ENCODE measurements at regions not wholly inside any gene's neighbourhood (a gene's known extent, or its start where the extent isn't known, plus 50 kb on each side); places are given as distances from the start of the nearest gene placed in this dataset.

DNA sequence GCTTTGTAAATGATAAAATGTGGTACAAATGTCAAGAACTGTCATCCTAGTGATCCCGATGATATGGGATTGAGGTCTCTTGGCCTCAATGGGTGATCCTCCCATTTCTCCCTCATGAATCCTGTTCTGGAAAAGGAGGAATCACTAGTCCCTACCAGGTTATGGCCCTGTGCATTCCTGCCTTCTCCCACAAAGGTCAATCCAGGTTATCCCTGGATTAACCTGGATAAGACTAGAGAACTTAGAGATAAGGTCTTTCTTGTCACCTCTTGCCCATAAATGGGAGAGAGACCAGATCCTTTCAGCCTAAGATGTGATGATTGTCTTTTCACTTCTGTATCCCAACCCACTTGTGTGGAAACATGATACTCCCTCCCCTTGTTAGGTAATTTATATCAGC is 396.7 kb downstream of the BUD13 start:
- TF ChIP-seq ZNF8 (CRISPR knock-in tag; IDR thresholded peaks at IDR 0.05) (no peak), RARB (CRISPR knock-in tag; IDR thresholded peaks at IDR 0.05) (no peak), ZC3H10 (CRISPR knock-in tag; IDR thresholded peaks at IDR 0.05) (no peak)
- TF ChIP-seq, protein P1, sequence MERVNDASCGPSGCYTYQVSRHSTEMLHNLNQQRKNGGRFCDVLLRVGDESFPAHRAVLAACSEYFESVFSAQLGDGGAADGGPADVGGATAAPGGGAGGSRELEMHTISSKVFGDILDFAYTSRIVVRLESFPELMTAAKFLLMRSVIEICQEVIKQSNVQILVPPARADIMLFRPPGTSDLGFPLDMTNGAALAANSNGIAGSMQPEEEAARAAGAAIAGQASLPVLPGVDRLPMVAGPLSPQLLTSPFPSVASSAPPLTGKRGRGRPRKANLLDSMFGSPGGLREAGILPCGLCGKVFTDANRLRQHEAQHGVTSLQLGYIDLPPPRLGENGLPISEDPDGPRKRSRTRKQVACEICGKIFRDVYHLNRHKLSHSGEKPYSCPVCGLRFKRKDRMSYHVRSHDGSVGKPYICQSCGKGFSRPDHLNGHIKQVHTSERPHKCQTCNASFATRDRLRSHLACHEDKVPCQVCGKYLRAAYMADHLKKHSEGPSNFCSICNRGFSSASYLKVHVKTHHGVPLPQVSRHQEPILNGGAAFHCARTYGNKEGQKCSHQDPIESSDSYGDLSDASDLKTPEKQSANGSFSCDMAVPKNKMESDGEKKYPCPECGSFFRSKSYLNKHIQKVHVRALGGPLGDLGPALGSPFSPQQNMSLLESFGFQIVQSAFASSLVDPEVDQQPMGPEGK (CRISPR knock-in tag; IDR thresholded peaks at IDR 0.05; ENCODE audit: borderline replicate concordance): no peak
- ATAC-seq: no peak

DNA sequence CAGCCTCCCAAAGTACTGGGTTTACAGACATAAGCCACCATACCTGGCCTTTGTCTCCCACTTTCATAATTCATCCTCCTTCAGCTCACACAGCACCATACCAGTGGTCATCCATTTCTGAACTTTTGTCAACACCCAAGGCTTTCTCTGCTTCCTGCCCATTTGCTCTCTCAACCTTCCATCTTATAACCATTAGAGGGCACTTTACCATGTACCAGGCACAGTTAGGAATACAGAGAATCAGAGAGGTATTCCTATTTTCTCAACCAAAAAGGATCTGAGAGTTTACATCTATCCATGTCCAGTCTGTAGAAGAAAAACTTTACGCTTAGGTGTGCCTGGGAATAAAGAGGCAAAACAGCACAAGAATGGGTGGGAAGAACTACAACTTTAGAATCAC is 397.6 kb downstream of the BUD13 start:
- no peak for ATAC-seq

DNA sequence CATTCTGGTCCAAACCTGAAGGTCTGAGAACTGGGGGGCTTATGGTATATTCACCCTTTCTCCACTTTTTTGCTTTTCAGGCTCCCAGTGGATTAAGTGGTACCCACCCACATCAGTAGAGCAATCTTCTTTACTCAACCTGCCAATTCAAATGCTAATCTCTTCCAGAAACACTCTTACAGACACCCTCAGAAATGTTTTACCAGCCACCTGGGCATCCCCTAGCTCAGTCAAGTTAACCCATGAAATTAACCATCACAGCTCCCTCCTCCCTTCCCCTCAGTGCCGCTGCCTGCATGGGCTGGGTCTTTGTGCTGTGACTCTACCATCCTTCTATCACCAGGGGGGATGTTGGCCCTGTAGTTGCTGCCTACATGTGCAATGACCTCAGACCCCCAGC is 398.7 kb downstream of the BUD13 start:
- no peak for ATAC-seq
- TF ChIP-seq ZNF8 (CRISPR knock-in tag; IDR thresholded peaks at IDR 0.05): no peak
- TF ChIP-seq ZNF565 (CRISPR knock-in tag; conservative IDR thresholded peaks at IDR 0.05; ENCODE audit: low read depth): no peak
- no peak for TF ChIP-seq OSR1 (CRISPR knock-in tag; IDR thresholded peaks at IDR 0.05)
- no peak for TF ChIP-seq BACH2 (CRISPR knock-in tag; IDR thresholded peaks at IDR 0.05; ENCODE audit: borderline replicate concordance)
- no peak for TF ChIP-seq PPARA (CRISPR knock-in tag; IDR thresholded peaks at IDR 0.05; ENCODE audit: borderline replicate concordance)
- no peak for TF ChIP-seq ESRRG (CRISPR knock-in tag; IDR thresholded peaks at IDR 0.05)
- no peak for TF ChIP-seq CSDC2 (CRISPR knock-in tag; IDR thresholded peaks at IDR 0.05)
- TF ChIP-seq ZFP30 (CRISPR knock-in tag; IDR thresholded peaks at IDR 0.05): no peak
- TF ChIP-seq ZC3H10 (CRISPR knock-in tag; IDR thresholded peaks at IDR 0.05): no peak
- no peak for TF ChIP-seq GLIS3 (CRISPR knock-in tag; IDR thresholded peaks at IDR 0.05)
- TF ChIP-seq ZFP3 (CRISPR knock-in tag; IDR thresholded peaks at IDR 0.05): no peak
- no peak for TF ChIP-seq ISL1 (CRISPR knock-in tag; IDR thresholded peaks at IDR 0.05)

More for the DNA sequence above, 397.6 kb downstream of the BUD13 start:
- TF ChIP-seq ZFP30 (CRISPR knock-in tag; IDR thresholded peaks at IDR 0.05): no peak
- no peak for TF ChIP-seq ZNF565 (CRISPR knock-in tag; conservative IDR thresholded peaks at IDR 0.05; ENCODE audit: low read depth)

DNA sequence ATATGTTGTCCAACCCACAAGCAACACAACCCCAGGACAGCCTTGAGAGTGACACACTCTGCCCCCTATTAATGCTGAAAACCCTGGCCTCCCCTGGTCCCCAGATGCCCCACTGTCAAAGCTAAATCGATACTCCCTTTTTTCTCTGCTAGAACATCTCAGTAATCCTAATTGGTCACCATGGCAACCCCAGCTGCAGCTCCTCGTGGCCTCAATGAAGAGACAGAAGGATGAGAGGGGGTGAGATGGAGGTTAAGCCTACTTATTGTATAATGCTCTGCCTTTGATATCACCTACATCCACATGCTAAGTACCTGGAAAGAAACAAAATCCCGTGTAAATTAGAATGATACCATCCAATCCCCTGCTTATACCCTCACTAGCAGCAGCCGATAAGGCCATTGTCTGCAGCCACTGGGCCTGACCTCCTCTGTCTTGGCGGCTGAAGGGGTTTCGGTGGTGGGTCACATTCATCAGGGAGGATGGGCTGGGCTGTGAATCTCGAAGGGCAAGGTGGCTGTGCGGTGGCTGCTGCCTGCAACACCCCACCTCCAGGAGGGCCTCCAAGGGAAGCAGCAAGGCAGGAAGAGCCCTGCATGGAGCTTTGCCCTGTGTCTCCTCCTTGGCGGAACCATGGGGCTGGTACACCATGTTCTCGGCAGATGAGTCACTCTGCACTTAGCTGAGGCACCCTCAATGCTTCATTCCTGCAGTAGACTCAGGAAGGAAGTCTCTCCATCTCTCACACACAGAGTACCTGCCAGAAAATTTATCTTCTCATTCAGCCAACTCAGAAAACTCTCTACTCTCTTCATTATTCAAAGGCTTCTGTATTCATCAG is 399.5 kb downstream of the BUD13 start:
- no peak for TF ChIP-seq ZC3H10 (CRISPR knock-in tag; IDR thresholded peaks at IDR 0.05)
- TF ChIP-seq, protein P2, sequence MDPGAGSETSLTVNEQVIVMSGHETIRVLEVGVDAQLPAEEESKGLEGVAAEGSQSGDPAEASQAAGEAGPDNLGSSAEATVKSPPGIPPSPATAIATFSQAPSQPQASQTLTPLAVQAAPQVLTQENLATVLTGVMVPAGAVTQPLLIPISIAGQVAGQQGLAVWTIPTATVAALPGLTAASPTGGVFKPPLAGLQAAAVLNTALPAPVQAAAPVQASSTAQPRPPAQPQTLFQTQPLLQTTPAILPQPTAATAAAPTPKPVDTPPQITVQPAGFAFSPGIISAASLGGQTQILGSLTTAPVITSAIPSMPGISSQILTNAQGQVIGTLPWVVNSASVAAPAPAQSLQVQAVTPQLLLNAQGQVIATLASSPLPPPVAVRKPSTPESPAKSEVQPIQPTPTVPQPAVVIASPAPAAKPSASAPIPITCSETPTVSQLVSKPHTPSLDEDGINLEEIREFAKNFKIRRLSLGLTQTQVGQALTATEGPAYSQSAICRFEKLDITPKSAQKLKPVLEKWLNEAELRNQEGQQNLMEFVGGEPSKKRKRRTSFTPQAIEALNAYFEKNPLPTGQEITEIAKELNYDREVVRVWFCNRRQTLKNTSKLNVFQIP (CRISPR knock-in tag; IDR thresholded peaks at IDR 0.05; ENCODE audit: borderline replicate concordance, low read depth): no peak
- no peak for TF ChIP-seq ZNF8 (CRISPR knock-in tag; IDR thresholded peaks at IDR 0.05)
- TF ChIP-seq RARB (CRISPR knock-in tag; IDR thresholded peaks at IDR 0.05): no peak
- TF ChIP-seq ZFP30 (CRISPR knock-in tag; IDR thresholded peaks at IDR 0.05): no peak
- no peak for TF ChIP-seq ISL1 (CRISPR knock-in tag; IDR thresholded peaks at IDR 0.05)
- TF ChIP-seq, protein P3, sequence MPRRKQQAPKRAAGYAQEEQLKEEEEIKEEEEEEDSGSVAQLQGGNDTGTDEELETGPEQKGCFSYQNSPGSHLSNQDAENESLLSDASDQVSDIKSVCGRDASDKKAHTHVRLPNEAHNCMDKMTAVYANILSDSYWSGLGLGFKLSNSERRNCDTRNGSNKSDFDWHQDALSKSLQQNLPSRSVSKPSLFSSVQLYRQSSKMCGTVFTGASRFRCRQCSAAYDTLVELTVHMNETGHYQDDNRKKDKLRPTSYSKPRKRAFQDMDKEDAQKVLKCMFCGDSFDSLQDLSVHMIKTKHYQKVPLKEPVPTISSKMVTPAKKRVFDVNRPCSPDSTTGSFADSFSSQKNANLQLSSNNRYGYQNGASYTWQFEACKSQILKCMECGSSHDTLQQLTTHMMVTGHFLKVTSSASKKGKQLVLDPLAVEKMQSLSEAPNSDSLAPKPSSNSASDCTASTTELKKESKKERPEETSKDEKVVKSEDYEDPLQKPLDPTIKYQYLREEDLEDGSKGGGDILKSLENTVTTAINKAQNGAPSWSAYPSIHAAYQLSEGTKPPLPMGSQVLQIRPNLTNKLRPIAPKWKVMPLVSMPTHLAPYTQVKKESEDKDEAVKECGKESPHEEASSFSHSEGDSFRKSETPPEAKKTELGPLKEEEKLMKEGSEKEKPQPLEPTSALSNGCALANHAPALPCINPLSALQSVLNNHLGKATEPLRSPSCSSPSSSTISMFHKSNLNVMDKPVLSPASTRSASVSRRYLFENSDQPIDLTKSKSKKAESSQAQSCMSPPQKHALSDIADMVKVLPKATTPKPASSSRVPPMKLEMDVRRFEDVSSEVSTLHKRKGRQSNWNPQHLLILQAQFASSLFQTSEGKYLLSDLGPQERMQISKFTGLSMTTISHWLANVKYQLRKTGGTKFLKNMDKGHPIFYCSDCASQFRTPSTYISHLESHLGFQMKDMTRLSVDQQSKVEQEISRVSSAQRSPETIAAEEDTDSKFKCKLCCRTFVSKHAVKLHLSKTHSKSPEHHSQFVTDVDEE (CRISPR knock-in tag; IDR thresholded peaks at IDR 0.05): no peak
- TF ChIP-seq ZNF565 (CRISPR knock-in tag; conservative IDR thresholded peaks at IDR 0.05; ENCODE audit: low read depth): no peak
- TF ChIP-seq CSDC2 (CRISPR knock-in tag; IDR thresholded peaks at IDR 0.05): no peak
- TF ChIP-seq, protein P4, sequence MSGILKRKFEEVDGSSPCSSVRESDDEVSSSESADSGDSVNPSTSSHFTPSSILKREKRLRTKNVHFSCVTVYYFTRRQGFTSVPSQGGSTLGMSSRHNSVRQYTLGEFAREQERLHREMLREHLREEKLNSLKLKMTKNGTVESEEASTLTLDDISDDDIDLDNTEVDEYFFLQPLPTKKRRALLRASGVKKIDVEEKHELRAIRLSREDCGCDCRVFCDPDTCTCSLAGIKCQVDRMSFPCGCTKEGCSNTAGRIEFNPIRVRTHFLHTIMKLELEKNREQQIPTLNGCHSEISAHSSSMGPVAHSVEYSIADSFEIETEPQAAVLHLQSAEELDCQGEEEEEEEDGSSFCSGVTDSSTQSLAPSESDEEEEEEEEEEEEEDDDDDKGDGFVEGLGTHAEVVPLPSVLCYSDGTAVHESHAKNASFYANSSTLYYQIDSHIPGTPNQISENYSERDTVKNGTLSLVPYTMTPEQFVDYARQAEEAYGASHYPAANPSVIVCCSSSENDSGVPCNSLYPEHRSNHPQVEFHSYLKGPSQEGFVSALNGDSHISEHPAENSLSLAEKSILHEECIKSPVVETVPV (CRISPR knock-in tag; IDR thresholded peaks at IDR 0.05): no peak
- no peak for TF ChIP-seq ZFP3 (CRISPR knock-in tag; IDR thresholded peaks at IDR 0.05)
- no peak for TF ChIP-seq ARNTL (CRISPR knock-in tag; IDR thresholded peaks at IDR 0.05; ENCODE audit: borderline replicate concordance, low read depth)
- no peak for TF ChIP-seq PPARA (CRISPR knock-in tag; IDR thresholded peaks at IDR 0.05; ENCODE audit: borderline replicate concordance)
- no peak for TF ChIP-seq TOX (CRISPR knock-in tag; IDR thresholded peaks at IDR 0.05; ENCODE audit: borderline replicate concordance)
- no peak for TF ChIP-seq ESRRG (CRISPR knock-in tag; IDR thresholded peaks at IDR 0.05)
- TF ChIP-seq SNAI2 (CRISPR knock-in tag; IDR thresholded peaks at IDR 0.05): no peak
- no peak for ATAC-seq
